Tongue (tissue), 1 donor: ENCODE measurements at regions not wholly inside any gene's neighbourhood (a gene's known extent, or its start where the extent isn't known, plus 50 kb on each side); places are given as distances from the start of the nearest gene placed in this dataset.
"Not testable (repeated sequence)": the region's sequence is repeated elsewhere in the genome, so short reads cannot be mapped to it uniquely, and the experiment has no call there.

Experiments
- DNase-seq: peaks from one replicate; pipeline ENCODE4 v3.0.0-alpha.2; 2015

DNA sequence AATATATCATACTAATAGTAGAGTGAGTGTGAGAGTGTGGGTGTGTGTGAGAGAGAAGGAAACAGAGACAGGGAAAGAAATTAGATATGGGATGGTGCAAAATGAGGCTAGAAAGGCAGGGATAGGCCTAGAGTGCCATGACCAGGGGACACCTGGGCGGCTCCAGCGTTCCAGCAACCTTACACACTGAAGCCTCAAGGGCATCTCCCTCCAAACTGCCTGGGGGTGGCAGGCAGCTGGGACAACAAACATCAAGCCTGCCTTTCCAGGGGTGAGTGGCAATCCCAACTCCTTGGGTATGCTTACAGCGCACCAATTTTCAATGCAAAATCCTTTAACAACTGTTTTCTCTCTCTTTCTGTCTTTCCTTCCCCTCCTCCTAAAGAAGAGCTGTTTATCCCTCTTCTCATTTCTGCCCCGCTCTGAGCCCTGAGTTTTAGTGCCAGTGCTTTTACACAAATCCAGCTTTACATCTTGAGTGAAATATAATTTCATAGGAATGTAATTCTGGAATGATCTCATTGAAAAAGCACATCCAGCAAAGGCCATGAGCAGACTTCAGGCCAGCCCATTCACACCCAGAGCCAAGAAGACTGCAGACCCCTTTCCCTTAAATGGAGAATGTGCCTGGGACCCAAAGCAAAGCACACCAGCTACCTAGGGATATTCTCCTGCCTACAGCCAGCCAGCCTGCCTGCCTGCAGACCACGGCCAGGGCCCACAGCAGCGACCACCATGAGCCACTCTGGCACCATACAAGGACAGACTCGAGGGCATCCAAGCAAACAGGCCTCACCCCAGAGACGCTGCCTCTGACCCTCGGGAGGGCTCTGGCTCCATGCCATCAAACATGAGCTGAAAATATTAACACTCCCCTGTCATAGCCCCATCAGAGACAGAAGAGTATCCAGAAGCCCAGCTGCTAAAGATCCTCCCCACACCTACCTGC, 90.3 kb downstream of the RPL27A start:
- DNase-seq, result no peak

DNA sequence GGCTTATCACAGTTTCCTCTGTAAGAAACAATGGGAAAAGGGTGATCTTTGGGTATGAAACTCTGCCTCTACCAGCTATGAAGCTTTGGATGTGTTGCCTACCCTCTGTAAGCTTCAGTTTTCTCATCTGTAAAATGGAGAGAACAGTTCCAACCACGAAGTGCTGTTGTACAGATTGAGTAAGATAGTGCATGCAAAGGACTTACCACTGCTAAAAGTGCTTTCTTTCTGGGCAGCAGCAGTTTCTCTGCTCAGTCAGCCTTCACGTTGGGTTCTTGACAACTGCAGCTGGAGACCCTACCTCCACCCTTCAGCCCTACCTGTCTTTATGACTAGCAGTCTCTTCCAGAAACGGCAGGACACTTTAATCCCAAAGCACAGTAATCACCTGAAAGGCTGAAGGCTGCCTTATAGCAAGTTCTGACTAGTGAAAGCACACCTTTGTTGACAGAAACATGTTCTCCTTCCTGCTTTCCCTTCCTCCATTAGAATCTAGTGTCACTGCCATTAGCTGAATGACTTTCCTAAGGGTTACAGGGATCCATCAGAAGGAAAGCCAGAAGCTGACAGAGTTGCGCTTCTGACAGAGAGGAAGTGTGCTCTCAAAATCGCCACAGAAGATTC, 91.4 kb downstream of the RPL27A start:
- no peak for DNase-seq

DNA sequence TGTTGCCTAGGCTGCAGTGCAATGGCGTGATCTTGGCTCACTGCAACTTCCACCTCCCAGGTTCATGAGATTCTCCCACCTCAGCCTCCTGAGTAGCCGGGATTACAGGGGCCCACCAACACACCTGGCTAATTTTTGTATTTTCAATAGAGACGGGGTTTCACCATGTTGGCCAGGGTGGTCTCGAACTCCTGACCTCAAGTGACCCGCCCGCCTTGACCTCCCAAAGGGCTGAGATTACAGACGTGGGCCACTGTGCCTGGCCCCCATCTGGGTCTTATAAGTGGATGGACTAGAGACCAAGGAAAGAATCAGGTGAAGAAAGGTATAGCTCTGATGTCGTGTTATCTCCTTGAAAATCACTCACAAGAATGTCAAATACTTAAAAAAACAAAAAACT, 92.3 kb downstream of the RPL27A start:
- not testable (repeated sequence) for DNase-seq

GRCh38 chr11:8775332-8775731, 92.7 kb downstream of the RPL27A start:
- no peak for DNase-seq

- DNase-seq, result no peak
Observed at GRCh38 chr11:8775734-8776133, 93.1 kb downstream of the RPL27A start.

GRCh38 chr11:8776209-8776608, 93.6 kb downstream of the RPL27A start:
- DNase-seq, result no peak

DNA sequence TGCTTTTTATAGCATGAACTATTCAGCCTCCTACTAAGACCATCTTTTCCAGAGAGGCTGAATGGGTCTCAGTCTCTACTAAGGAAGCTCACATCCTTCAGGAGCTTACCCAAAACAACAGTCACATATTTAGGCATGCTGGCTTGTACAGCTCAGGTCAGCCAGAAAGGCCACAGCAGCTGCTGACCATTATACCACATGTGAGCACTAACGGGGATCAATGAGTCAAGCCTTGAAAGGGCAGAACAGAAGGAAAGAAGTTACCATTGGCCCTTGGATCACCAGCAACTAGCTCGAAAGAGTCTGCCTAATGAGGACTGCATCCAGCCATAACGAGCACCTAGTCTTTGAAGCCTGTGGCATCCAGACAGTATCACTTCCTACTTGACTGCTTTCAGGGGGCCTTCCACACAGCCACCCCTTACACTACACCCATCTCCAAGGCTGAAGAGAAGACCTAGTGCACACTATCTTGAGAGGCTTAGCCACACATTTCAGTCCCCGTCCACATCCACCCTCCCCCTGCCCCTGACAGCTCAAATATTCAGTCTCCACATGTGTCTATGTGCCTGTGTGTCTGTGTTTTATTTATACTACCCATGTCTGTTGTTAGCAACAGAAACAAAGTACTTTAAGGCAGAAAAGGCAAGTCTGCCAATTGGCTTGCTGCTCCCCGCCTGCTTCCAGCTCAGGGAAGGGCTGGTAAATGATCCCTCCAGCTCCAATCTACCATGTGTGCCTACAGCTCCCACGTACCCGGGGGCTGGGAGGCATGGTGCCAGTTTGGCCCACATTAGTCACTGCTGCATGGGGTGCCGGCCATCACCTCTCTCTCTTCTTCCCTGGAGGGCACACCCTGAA, 95.5 kb downstream of the RPL27A start:
- DNase-seq, result peak; percentile 95

DNA sequence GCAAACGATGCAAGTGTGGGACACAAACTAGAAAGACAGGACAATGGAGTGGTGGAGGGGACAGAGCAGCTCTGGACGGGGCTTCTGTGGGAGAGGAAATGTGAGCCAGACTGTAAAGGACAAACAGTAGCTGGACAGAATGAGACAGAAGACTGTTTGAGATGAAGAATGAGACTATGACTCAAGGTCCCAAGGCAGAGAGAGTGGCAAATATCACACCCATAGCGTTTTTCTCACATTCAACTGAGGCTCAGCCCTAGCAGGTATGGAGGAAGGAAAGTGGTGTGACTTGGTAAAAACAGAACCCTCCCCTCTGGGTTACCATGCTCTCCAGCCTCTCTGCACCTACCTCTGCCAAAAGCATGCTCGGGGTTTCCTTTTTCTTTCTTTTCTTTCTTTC, 96.5 kb downstream of the RPL27A start:
- no peak for DNase-seq

GRCh38 chr11:8779732-8780131, 97.1 kb downstream of the RPL27A start:
- no peak for DNase-seq

- DNase-seq, result peak; percentile 58
Observed at GRCh38 chr11:8784954-8785353, 102.4 kb downstream of the RPL27A start.

GRCh38 chr11:8785457-8785856, 102.9 kb downstream of the RPL27A start:
- no peak for DNase-seq

- DNase-seq, result no peak
Observed at GRCh38 chr11:8785998-8786397, 103.4 kb downstream of the RPL27A start.

- no peak for DNase-seq
Observed at GRCh38 chr11:8786933-8787332, 104.3 kb downstream of the RPL27A start.

DNA sequence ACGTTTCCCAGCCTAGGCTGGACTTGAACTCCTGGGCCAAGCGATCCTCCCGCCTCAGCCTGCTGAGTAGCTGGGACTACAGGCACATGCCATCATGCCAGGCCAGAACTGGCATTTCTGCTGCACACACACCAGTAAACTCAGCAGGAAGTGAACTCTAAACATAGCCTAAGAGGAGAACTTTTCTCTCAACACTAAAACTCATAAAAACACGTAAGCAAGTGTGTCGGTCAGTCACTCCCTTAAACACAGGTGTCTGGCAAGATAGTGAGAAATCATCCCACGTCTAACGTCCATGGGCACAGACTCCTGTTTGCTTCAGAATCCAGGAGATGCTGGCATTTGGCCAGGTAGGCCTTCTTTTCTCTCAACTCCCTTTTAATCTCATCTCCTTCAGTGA, 104.8 kb downstream of the RPL27A start:
- DNase-seq, result no peak

- no peak for DNase-seq
Observed at GRCh38 chr11:8788616-8789015, 106.0 kb downstream of the RPL27A start.

GRCh38 chr11:8789864-8790263, 107.3 kb downstream of the RPL27A start:
- no peak for DNase-seq

DNA sequence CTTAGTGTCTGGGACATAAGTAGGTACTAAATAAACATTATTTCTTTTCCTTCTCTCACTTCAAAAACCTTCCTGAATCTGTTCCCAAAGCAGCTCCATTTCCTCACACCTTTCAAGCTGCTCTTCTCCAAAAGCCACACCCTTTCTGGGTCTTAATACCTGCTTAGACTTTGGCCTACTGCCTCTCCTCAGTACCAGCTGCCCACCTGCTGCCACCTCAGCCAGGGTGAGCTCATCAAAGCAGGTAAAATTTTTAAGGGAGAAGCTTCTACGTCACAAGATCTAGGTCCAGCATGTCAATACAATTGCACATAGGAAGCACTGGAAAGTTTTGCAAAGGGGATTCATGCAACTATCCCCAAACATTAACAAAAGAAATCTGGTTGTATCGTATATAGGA, 108.4 kb downstream of the RPL27A start:
- no peak for DNase-seq

GRCh38 chr11:8792710-8793109, 110.1 kb downstream of the RPL27A start:
- peak; percentile 62 for DNase-seq

DNA sequence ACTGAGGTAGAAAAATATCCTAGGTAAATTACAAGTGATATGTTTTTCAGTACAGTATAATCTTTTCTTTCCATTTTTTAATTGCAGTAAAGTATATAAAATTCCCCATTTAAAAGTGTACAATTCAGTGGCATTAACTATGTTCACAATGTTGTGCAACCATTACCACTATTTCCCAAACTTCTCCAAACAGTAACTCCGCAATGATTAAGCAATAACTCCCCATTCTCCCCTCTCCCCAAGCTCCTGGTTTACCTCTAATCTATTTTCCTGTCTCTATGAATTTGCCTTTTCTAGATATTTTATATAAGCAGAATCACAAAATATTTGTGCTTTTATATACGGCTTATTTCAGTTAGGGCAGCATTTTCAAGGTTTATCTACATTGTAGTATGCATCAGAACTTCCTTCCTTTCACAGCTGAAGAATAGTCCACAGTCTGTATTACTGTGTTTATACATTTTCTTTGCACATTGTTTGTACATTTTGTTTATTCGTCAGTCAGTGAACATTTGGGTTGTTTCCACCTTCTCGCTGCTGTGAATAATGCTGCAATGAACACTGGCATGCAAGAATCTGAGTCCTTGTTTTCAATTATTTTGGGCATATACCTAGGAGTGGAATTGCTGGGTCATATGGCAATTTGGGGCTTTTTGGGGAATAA, 110.7 kb downstream of the RPL27A start:
- no peak for DNase-seq

- no peak for DNase-seq
Observed at GRCh38 chr11:8794126-8794525, 111.5 kb downstream of the RPL27A start.

DNA sequence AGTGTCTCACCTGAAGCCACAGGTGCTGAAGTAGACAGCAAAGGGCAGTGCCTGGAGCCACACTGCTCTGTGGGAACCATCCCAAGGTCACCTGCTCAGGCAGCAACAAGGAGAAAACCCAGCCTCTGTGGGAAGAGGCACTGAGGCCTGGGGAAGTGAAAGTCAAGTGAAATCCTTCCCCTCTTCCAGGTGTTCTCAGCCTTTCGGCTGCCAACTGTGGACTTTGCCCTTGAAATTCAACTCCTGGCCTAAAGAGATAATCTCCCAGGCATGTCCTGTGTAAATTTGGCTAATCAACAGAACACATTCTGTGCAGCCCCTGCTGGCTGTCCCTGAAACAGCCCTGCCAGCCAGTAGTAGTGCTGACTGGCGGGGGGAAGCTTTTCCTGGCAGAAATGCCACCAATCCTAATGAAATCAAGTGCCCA, 112.1 kb downstream of the RPL27A start:
- no peak for DNase-seq

- no peak for DNase-seq
Observed at GRCh38 chr11:8796941-8797340, 114.0 kb upstream of the AKIP1 start.
